Stimulated activated CD8-positive, alpha-beta memory T cell treated with anti-CD3 and anti-CD28 coated beads, Interleukin-7, amount 100 ng/mL, for 48 hours (primary cell): ENCODE measurements at regions not wholly inside any gene's neighbourhood (a gene's known extent, or its start where the extent isn't known, plus 50 kb on each side); places are given as distances from the start of the nearest gene placed in this dataset.

ENCODE experiments used
- DNase-seq, 2 donors: peaks; one replicate each; pipeline ENCODE4 v3.0.0-alpha.2; 2020; ENCODE audit warnings: low read depth in 1 of 2; ENCODE audit errors: extremely low read depth in 1 of 2

DNA sequence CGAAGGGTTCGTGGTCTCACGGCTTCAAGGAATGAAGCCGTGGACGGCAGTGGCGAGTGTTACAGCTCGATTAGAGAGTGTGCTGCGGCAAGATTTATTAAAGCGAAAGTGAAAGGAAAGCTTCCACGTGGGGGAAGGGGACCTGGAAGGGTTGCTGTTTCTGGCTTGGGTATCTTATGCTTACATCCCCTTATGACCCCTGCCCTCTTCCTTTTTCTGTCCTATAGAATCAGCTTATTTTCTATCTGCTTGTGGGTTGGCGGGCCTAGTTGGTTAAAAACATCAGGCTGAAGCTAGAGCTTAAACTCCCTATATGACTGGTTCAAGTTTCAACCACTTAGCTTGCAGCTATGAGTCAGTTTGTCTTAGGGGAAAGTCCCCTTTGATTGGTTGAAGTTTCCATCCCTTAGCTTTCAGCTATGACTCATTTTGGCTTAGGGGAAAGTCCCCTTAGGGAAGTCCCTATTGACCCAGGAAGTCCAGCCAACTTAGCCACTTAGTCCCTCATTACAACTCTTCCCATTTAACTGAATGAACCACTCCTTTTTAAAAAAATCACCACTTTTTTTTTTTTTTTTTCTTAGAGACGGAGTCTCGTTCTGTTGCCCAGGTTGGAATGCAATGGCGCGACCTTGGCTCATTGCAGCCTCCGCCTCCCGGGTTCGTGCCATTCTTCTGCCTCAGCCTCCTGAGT, 1494.7 kb upstream of the TMEM132C start:
- DNase-seq = peak in 1 of 2 donors; percentile 13

GRCh38 chr12:126773012-126773411, 1494.0 kb upstream of the TMEM132C start:
- no peak for DNase-seq

- no peak for DNase-seq
Measured at GRCh38 chr12:126773491-126773890, 1493.5 kb upstream of the TMEM132C start.

GRCh38 chr12:126776026-126776655, 1490.8 kb upstream of the TMEM132C start:
- no peak for DNase-seq

GRCh38 chr12:126780343-126780742, 1486.6 kb upstream of the TMEM132C start:
- DNase-seq = no peak

DNA sequence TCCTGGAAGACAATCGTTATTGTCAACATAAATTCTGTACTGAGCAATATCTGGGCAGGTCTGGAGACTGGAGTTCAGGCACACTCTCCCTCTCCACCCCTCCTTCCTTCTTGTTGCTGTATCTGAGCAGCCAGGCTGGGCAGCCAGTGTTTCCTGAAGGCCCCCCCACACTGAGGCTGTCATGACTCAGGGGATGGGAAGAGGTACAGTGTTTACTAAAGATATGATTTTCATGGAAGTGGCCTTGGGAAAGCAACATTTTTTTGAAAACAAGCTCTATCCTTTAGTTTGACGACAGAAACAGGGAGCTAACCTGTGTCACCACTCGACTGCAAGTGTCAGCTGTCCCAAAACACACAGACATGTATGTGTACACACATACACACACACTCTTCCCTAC, 1485.4 kb upstream of the TMEM132C start:
- DNase-seq = no peak

DNA sequence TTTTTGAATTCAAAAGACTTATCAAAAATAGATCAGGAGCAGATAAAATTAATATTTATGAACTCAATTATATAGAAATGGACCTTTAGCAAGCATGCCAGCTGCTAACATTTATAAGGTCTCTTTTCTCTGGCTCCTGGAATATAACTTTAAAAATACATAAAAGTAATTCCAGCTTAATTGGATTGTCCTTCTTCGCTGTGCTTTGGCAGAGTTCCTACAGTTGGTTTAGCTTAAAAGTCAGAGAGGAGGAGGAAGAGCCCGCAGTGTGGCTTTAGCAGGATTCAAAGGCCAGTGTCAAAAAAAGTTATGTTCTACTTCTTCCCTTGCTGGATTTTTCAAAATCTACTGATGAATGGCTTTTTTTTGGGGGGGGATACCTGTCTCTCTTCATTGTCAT, 1484.9 kb upstream of the TMEM132C start:
- no peak for DNase-seq

DNA sequence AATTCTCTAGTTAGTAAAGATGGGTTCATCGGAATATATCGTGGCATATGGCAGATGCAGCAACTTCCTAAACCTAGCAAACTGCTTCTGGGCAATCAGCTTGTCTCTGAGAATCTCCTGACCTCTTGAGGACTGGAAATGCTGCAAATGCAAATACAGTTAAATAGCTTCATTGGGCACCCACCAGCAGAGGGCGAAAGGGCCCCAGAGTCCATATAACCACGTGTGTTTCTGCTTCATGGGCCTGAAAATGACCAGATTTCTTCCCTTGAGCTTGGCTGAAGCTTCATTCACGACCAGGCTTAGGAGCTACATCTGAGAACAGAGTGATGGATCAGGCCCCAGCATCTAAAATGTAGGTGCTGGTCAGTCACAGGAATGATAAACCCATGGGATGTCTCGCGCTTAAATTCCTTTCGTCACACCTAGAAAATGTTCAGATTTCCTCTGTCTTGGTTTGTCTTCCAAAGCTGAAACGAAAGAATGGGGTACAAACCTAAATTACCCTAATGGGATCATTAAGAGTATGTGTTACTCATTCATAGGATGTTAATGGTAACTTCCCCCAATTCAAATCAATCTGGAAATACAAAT, 1482.5 kb upstream of the TMEM132C start:
- DNase-seq = no peak

DNA sequence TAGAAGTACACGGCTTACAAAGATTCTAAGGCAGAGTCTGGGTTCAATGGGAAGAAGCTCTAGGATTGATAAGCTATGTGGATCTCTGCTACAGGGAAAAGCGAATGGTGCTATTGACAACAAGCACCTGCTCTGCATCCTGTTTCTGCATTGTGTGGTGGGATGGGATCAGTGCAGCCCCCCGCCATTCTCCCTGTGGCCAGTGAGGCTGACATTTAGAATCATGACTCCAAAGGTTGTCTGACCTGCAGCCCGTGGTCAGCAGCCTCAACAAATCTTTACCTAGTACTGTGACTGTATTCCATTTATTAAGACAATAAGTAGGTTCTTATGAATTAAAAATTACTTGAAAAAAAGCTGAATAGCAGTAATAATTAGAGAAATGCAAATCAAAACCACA, 1477.0 kb upstream of the TMEM132C start:
- DNase-seq = no peak

DNA sequence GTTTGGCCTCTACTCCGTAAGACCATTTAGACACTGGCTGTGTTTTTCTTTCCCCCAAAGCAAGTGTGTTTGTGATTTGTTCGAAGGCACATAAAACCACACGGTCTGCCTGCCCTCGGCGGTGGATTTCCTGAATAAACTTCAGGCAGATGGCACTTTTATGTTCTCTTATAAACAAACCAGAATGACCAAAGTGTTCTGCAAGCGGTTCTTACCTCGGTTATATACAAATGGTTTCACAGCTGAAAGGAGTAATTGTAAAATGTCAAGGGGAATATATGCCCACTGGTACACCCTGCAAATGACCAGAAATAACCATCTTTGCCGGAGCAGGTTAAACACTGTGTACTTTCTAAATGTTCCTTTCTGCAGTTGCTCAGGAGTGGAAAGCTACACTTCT, 1475.8 kb upstream of the TMEM132C start:
- DNase-seq = no peak

- DNase-seq = no peak
Measured at GRCh38 chr12:126792411-126792810, 1474.6 kb upstream of the TMEM132C start.

- DNase-seq = no peak
Measured at GRCh38 chr12:126797525-126797924, 1469.4 kb upstream of the TMEM132C start.

GRCh38 chr12:126798449-126798848, 1468.5 kb upstream of the TMEM132C start:
- DNase-seq = no peak

- no peak for DNase-seq
Measured at GRCh38 chr12:126807312-126807865, 1459.6 kb upstream of the TMEM132C start.

- DNase-seq = no peak
Measured at GRCh38 chr12:126811391-126811790, 1455.6 kb upstream of the TMEM132C start.

GRCh38 chr12:126819554-126819953, 1447.4 kb upstream of the TMEM132C start:
- DNase-seq = no peak

DNA sequence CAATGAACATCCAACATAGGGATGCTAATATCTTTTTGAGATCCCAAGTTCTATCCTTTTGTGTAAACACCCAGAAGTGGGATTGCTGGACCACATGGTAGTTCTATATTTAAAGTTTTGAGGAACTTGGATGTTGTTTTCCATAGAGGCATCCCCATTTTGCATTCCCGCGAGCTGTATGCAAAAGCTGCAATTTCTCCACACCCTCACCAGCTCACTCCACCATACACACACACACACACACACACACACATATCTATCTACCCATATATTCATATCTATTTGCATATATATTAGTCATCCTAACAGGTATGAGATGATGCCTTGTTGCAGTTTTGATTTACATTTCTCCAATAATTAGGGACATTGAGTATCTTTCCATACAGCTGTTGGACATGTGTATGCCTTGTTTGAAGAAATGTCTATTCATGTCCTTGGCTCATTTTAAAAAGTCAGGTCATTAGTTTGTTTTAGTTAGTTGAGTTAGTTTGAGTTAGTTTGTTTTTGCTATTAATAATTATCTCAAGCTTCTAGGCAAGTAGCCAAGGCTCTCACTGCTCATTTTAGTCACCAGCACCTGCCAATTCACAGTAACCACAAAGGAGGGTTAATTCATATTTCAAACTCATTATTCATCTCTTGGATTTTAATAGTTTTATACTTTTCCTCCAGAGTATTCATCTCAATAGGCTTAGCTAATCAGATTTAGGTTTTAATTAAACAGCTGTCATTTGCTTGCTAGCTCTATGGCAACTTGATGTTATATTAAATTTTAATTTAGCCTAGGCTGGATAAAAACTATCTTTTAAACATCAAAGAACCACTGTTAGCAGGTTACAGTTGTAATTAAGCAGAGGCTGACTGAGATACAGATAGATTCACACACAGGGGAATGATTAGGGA, 1435.9 kb upstream of the TMEM132C start:
- DNase-seq = no peak

- no peak for DNase-seq
Measured at GRCh38 chr12:126837697-126838096, 1429.3 kb upstream of the TMEM132C start.

- DNase-seq = no peak
Measured at GRCh38 chr12:126843915-126844669, 1422.9 kb upstream of the TMEM132C start.

DNA sequence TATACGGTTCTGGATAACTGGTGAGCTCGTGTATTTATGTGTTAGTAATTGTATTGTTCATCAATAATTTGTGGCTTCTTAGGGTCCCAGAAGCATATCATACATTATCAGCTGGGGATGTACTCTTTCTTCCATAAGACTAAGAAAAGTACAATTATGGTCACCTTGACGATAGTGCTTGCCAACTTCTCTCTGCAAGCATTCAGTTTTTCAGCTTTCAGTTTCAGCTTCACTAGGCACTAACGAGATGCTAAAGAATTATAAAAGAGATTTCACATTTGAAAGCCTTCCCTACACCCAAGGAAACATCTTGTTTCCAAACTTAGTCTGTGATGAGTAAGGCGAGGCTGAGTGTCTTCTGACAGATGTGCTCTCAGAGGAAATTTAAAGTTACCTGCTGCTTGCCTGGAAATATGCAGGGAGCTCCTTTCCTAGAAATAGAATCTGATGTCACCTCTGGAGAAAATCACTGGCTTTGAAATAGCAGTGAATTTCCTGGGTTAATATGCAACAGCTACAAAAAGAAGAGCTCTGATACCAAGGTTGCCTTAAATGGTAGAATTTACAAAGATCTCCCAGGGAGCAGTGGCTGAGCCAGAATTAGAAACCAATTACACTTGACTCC, 1419.9 kb upstream of the TMEM132C start:
- no peak for DNase-seq
